ENCODE measurements at regions not wholly inside any gene's neighbourhood (a gene's known extent, or its start where the extent isn't known, plus 50 kb on each side); places are given as distances from the start of the nearest gene placed in this dataset.

DNA sequence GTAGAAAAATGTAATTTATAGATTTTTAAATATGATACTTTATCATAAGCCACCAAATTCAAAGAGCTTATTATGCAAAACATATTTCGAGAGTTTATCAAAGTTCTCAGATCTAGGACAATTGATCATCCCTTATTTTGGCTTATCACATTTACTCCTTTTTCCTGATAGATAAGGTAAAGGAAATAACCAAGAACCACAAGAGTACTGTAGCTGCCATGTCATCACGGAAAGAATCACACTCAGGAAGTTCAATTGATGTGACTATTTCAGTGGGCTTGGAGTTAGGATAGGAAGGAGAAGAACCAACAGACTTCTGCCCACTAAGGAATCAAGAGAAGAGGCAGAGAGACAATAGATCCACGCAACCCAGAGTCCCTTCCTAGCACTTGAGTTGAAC is 142.7 kb upstream of the TMCO5A start (continued):
- TF ChIP-seq CTCF (conservative IDR thresholded peaks at IDR 0.05; ENCODE audit: low read depth in 2 of 2) (no peak), ZNF462 (CRISPR knock-in tag; IDR thresholded peaks at IDR 0.05) (no peak), ETS1 (IDR thresholded peaks at IDR 0.05) (no peak)

DNA sequence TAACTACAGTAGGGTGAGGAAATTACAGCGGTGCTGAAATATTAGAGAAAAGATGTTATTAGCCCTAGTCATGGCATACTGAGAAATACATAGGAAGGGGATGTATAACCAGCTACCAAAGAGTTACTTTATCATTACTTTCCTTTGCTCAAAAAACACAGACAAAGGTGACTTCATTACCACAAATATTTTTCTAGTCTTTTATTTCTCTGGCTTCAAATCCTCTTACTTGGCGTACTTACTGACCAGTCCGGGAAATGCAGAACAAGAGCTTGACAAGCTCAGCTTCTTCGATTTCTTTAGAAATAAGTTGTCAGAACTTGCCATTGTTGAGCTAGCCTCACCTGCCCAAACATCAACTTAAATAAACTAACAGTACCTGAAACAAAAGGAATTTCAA is 142.1 kb upstream of the TMCO5A start:
- Histone ChIP-seq H3K4me1 (ENCODE audit: insufficient read depth) (peaks cover 22% of the 10 kb centered on the region), H3K27me3 (ENCODE audit: insufficient read depth) (no peaks in the 10 kb centered on the region), H3K27ac (ENCODE audit: low read depth) (no peak overlapping the region), H2AFZ (peak overlapping the region; percentile 4; the same call in 1 of the 2 replicates), H3K4me2 (no peak overlapping the region), H4K20me1 (replicated peaks; ENCODE audit: insufficient read depth) (no peaks in the 10 kb centered on the region), H3K9me2 (ENCODE audit: insufficient read depth) (no peaks in the 10 kb centered on the region; the same call in 1 of the 2 replicates), H3K36me3 (ENCODE audit: insufficient read depth) (no peaks in the 10 kb centered on the region), H3F3A (replicated peaks; ENCODE audit: low read depth) (no peaks in the 10 kb centered on the region), H3K79me2 (replicated peaks; ENCODE audit: insufficient read depth) (no peaks in the 10 kb centered on the region), H3K4me3 (no peak overlapping the region)
- Mint-ChIP-seq H3K36me3 (ENCODE audit: low read depth) (no peaks in the 10 kb centered on the region; the same call in 2 of the 3 replicates), H3K4me3 (no peak overlapping the region), H3K4me1 (peaks cover 12% of the 10 kb centered on the region), H3K9me3 (peaks cover under 1% of the 10 kb centered on the region; the same call in 1 of the 3 replicates), H3K27ac (no peak overlapping the region), H3K27me3 (ENCODE audit: insufficient read depth, low read depth, poor library complexity) (peaks cover 3% of the 10 kb centered on the region)
- TF ChIP-seq ZNF114 (CRISPR knock-in tag; IDR thresholded peaks at IDR 0.05) = no peak
- TF ChIP-seq ZNF331 (CRISPR knock-in tag; IDR thresholded peaks at IDR 0.05; ENCODE audit: low read depth) = no peak
- TF ChIP-seq NANOG (IDR thresholded peaks at IDR 0.05; ENCODE audit: borderline replicate concordance) = no peak
- TF ChIP-seq POLR2AphosphoS5 (IDR thresholded peaks at IDR 0.05; ENCODE audit: low read depth) = no peak
- no peak for TF ChIP-seq EZH2phosphoT487 (IDR thresholded peaks at IDR 0.05; ENCODE audit: unreplicated experiment)
- TF ChIP-seq REST (IDR thresholded peaks at IDR 0.05; ENCODE audit: unreplicated experiment) = no peak
- no peak for TF ChIP-seq STAT1 (IDR thresholded peaks at IDR 0.05; ENCODE audit: unreplicated experiment)
- TF ChIP-seq EZH2 (IDR thresholded peaks at IDR 0.05; ENCODE audit: low read depth, unreplicated experiment) = no peak
- DNase-seq (ENCODE audit: low spot score) = no peak
- ATAC-seq = no peak

Data from GM23338 (cell line).